NB4 (cell line): ENCODE measurements at regions not wholly inside any gene's neighbourhood (a gene's known extent, or its start where the extent isn't known, plus 50 kb on each side); places are given as distances from the start of the nearest gene placed in this dataset.

Experiments
- DNase-seq: peaks from one replicate; pipeline ENCODE4 v3.0.0; 2010; ENCODE audit warnings: low read depth
- H3K4me3 ChIP-seq: one replicate; pipeline ENCODE4 v1.5.1; 2011; ENCODE audit warnings: mild to moderate bottlenecking, low read depth, low read length, moderate library complexity
- MYC ChIP-seq: IDR thresholded peaks from 2 replicates; pipeline ENCODE4 v1.6.1; 2011; ENCODE audit warnings: low read depth, low read length
- POLR2A ChIP-seq: IDR thresholded peaks from 2 replicates; pipeline ENCODE4 v1.6.1; 2011; ENCODE audit warnings: mild to moderate bottlenecking; ENCODE audit not compliant: insufficient read length; ENCODE audit errors: extremely low read depth
- TF ChIP-seq, protein P1 (sequence below): IDR thresholded peaks from one replicate; pipeline ENCODE4 v1.5.1; 2012; ENCODE audit warnings: low read depth, low read length
- TF ChIP-seq, protein P2 (sequence below): IDR thresholded peaks from 2 replicates; pipeline ENCODE4 v1.6.1; 2011; ENCODE audit warnings: low read depth, low read length

- TF ChIP-seq POLR2A (no peak), MYC (no peak)
- TF ChIP-seq, protein P1, sequence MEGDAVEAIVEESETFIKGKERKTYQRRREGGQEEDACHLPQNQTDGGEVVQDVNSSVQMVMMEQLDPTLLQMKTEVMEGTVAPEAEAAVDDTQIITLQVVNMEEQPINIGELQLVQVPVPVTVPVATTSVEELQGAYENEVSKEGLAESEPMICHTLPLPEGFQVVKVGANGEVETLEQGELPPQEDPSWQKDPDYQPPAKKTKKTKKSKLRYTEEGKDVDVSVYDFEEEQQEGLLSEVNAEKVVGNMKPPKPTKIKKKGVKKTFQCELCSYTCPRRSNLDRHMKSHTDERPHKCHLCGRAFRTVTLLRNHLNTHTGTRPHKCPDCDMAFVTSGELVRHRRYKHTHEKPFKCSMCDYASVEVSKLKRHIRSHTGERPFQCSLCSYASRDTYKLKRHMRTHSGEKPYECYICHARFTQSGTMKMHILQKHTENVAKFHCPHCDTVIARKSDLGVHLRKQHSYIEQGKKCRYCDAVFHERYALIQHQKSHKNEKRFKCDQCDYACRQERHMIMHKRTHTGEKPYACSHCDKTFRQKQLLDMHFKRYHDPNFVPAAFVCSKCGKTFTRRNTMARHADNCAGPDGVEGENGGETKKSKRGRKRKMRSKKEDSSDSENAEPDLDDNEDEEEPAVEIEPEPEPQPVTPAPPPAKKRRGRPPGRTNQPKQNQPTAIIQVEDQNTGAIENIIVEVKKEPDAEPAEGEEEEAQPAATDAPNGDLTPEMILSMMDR, result no peak
- TF ChIP-seq, protein P2, sequence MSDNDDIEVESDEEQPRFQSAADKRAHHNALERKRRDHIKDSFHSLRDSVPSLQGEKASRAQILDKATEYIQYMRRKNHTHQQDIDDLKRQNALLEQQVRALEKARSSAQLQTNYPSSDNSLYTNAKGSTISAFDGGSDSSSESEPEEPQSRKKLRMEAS, result no peak
- no peak overlapping the region for H3K4me3 ChIP-seq
- no peak for DNase-seq
These were observed 241.4 kb upstream of the DYNLRB2 start for GRCh38 chr16:80299416-80299815.

DNA sequence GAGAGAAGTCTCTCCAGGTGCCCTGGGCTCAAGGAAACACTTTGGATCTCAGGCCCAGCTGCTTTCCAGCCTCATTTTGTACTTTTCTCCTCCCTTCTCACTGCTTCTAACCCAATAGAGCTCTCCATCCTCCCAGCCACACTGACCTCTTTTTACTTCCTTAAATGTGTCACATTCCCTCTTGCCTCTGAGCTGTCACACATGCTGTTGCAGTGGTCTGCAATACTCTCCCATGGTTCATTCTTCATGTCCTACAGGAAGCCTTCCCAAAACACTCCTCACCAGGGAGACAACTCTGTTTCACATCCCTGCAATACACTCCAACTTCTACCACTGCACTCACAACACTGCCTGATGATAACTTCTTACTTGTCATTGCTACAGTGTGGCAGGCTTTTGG, 242.1 kb upstream of the DYNLRB2 start:
- no peak for DNase-seq
- TF ChIP-seq POLR2A, result no peak
- TF ChIP-seq, protein P1, result no peak
- TF ChIP-seq, protein P2, result no peak
- TF ChIP-seq MYC, result no peak
- no peak overlapping the region for H3K4me3 ChIP-seq

- no peak for DNase-seq
- TF ChIP-seq, protein P2, result no peak
These were observed 244.8 kb upstream of the DYNLRB2 start for GRCh38 chr16:80296034-80296433.

DNA sequence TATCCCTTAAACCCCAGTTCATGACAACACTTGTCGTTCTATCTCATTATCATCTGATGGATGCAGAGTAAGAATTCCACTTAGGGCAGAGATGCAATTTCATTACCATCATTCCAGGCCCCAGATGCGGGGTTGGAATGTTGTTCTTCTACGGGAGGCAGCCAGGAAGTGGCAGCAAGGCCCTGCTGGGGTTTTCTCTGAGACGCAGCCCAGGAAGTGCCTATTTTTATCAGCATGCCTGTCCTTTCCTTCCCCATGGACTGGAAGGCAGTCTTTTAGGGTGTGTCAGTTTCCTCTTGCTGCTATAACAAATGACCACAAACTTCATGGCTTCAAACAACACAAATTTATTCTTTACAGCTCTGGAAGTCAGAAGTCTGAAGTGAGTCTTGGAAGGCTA, 246.6 kb upstream of the DYNLRB2 start:
- no peak overlapping the region for H3K4me3 ChIP-seq
- TF ChIP-seq, protein P1, result no peak
- TF ChIP-seq, protein P2, result no peak
- no peak for TF ChIP-seq MYC
- TF ChIP-seq POLR2A, result no peak
- no peak for DNase-seq

More at GRCh38 chr16:80296034-80296433, 244.8 kb upstream of the DYNLRB2 start:
- no peak overlapping the region for H3K4me3 ChIP-seq

- TF ChIP-seq, protein P2, result no peak
- TF ChIP-seq, protein P1, result no peak
- no peak for TF ChIP-seq MYC
- no peak for TF ChIP-seq POLR2A
- no peak overlapping the region for H3K4me3 ChIP-seq
- no peak for DNase-seq
These were observed 252.2 kb upstream of the DYNLRB2 start for GRCh38 chr16:80288616-80289015.

- DNase-seq, result no peak
- no peak for TF ChIP-seq POLR2A
- TF ChIP-seq, protein P1, result no peak
- no peak for TF ChIP-seq MYC
- TF ChIP-seq, protein P2, result no peak
- no peak overlapping the region for H3K4me3 ChIP-seq
These were observed 253.1 kb upstream of the DYNLRB2 start for GRCh38 chr16:80287674-80288073.
